GM12891 (cell line): ENCODE measurements at regions not wholly inside any gene's neighbourhood (a gene's known extent, or its start where the extent isn't known, plus 50 kb on each side); places are given as distances from the start of the nearest gene placed in this dataset.

ENCODE experiments used
- PAX5 ChIP-seq: IDR thresholded peaks from 2 replicates; pipeline ENCODE4 v1.6.1; 2011; ENCODE audit warnings: low read length, moderate library complexity, mild to moderate bottlenecking; ENCODE audit not compliant: insufficient read depth, severe bottlenecking
- POLR2A ChIP-seq: IDR thresholded peaks from 2 replicates; pipeline ENCODE4 v1.6.1; 2011; ENCODE audit warnings: low read depth, low read length, control low read depth
- POLR2AphosphoS5 ChIP-seq: IDR thresholded peaks from 2 replicates; pipeline ENCODE4 v1.6.1; 2011; ENCODE audit warnings: low read depth, low read length, control low read depth
- POU2F2 ChIP-seq: IDR thresholded peaks from 2 replicates; pipeline ENCODE4 v1.6.1; 2011; ENCODE audit warnings: low read depth, mild to moderate bottlenecking, control low read depth, low read length, moderate library complexity
- SPI1 ChIP-seq: IDR thresholded peaks from 2 replicates; pipeline ENCODE4 v1.6.1; 2011; ENCODE audit warnings: low read depth, low read length, control low read depth
- TAF1 ChIP-seq: IDR thresholded peaks from 2 replicates; pipeline ENCODE4 v1.6.1; 2011; ENCODE audit warnings: low read depth, low read length, control low read depth

GRCh38 chr2:84033347-84033974 lies 425.6 kb downstream of the SUCLG1 start:
- TF ChIP-seq POLR2A (no peak), POLR2AphosphoS5 (no peak), TAF1 (no peak), SPI1 (no peak), POU2F2 (no peak), PAX5 (no peak)
